ENCODE measurements at regions not wholly inside any gene's neighbourhood (a gene's known extent, or its start where the extent isn't known, plus 50 kb on each side); places are given as distances from the start of the nearest gene placed in this dataset.
"Not testable (repeated sequence)": the region's sequence is repeated elsewhere in the genome, so short reads cannot be mapped to it uniquely, and the experiment has no call there.

- no peak overlapping the region for H3K4me3 ChIP-seq (ENCODE audit: low read length)
- DNase-seq (ENCODE audit: low read depth, low spot score) = no peak
These were observed 2313.8 kb downstream of the ARAP2 start for GRCh38 chr4:33930497-33930896.

- no peak for DNase-seq (ENCODE audit: low read depth, low spot score)
- no peak overlapping the region for H3K4me3 ChIP-seq (ENCODE audit: low read length)
These were observed 2313.3 kb downstream of the ARAP2 start for GRCh38 chr4:33931026-33931425.

- H3K4me3 ChIP-seq (ENCODE audit: low read length) = no peak overlapping the region
- no peak for DNase-seq (ENCODE audit: low read depth, low spot score)
These were observed 2304.0 kb downstream of the ARAP2 start for GRCh38 chr4:33940281-33940680.

GRCh38 chr4:33941854-33942253 is 2302.5 kb downstream of the ARAP2 start:
- no peak for DNase-seq (ENCODE audit: low read depth, low spot score)

GRCh38 chr4:33948921-33949320 is 2295.4 kb downstream of the ARAP2 start:
- no peak for DNase-seq (ENCODE audit: low read depth, low spot score)
- H3K4me3 ChIP-seq (ENCODE audit: low read length) = no peak overlapping the region

More at GRCh38 chr4:33941854-33942253, 2302.5 kb downstream of the ARAP2 start:
- no peak overlapping the region for H3K4me3 ChIP-seq (ENCODE audit: low read length)

- not testable (repeated sequence) for H3K4me3 ChIP-seq (ENCODE audit: low read length); DNase-seq (ENCODE audit: low read depth, low spot score)
These were observed 2290.5 kb downstream of the ARAP2 start for GRCh38 chr4:33953848-33954247.

GRCh38 chr4:33954759-33955158 is 2289.6 kb downstream of the ARAP2 start:
- DNase-seq (ENCODE audit: low read depth, low spot score) = no peak
- no peak overlapping the region for H3K4me3 ChIP-seq (ENCODE audit: low read length)

GRCh38 chr4:33959519-33959918 is 2284.8 kb downstream of the ARAP2 start:
- no peak overlapping the region for H3K4me3 ChIP-seq (ENCODE audit: low read length)
- DNase-seq (ENCODE audit: low read depth, low spot score) = no peak

GRCh38 chr4:33961761-33962160 is 2282.6 kb downstream of the ARAP2 start:
- DNase-seq (ENCODE audit: low read depth, low spot score) = no peak
- no peak overlapping the region for H3K4me3 ChIP-seq (ENCODE audit: low read length)

- no peak overlapping the region for H3K4me3 ChIP-seq (ENCODE audit: low read length)
- no peak for DNase-seq (ENCODE audit: low read depth, low spot score)
These were observed 2277.5 kb downstream of the ARAP2 start for GRCh38 chr4:33966808-33967207.

- no peak overlapping the region for H3K4me3 ChIP-seq (ENCODE audit: low read length)
- DNase-seq (ENCODE audit: low read depth, low spot score) = no peak
These were observed 2270.0 kb downstream of the ARAP2 start for GRCh38 chr4:33974270-33974669.

GRCh38 chr4:33975995-33976394 is 2268.3 kb downstream of the ARAP2 start:
- H3K4me3 ChIP-seq (ENCODE audit: low read length) = no peak overlapping the region
- no peak for DNase-seq (ENCODE audit: low read depth, low spot score)

GRCh38 chr4:33979781-33980180 is 2264.5 kb downstream of the ARAP2 start:
- H3K4me3 ChIP-seq (ENCODE audit: low read length); DNase-seq (ENCODE audit: low read depth, low spot score): not testable (repeated sequence)

GRCh38 chr4:33980361-33980760 is 2264.0 kb downstream of the ARAP2 start:
- DNase-seq (ENCODE audit: low read depth, low spot score) = no peak
- no peak overlapping the region for H3K4me3 ChIP-seq (ENCODE audit: low read length)

- no peak for DNase-seq (ENCODE audit: low read depth, low spot score)
- no peak overlapping the region for H3K4me3 ChIP-seq (ENCODE audit: low read length)
These were observed 2254.4 kb downstream of the ARAP2 start for GRCh38 chr4:33989820-33990443.

GRCh38 chr4:33996075-33996718 is 2248.1 kb downstream of the ARAP2 start:
- H3K4me3 ChIP-seq (ENCODE audit: low read length) = no peak overlapping the region
- no peak for DNase-seq (ENCODE audit: low read depth, low spot score)

- H3K4me3 ChIP-seq (ENCODE audit: low read length) = no peak overlapping the region
- DNase-seq (ENCODE audit: low read depth, low spot score) = no peak
These were observed 2246.0 kb downstream of the ARAP2 start for GRCh38 chr4:33998291-33998690.

- DNase-seq (ENCODE audit: low read depth, low spot score) = no peak
- no peak overlapping the region for H3K4me3 ChIP-seq (ENCODE audit: low read length)
These were observed 2244.0 kb downstream of the ARAP2 start for GRCh38 chr4:34000356-34000755.

- DNase-seq (ENCODE audit: low read depth, low spot score); H3K4me3 ChIP-seq (ENCODE audit: low read length): not testable (repeated sequence)
These were observed 2237.8 kb downstream of the ARAP2 start for GRCh38 chr4:34006540-34006939.

- no peak overlapping the region for H3K4me3 ChIP-seq (ENCODE audit: low read length)
- DNase-seq (ENCODE audit: low read depth, low spot score) = no peak
These were observed 2234.4 kb downstream of the ARAP2 start for GRCh38 chr4:34009951-34010350.
